ENCODE measurements at regions not wholly inside any gene's neighbourhood (a gene's known extent, or its start where the extent isn't known, plus 50 kb on each side); places are given as distances from the start of the nearest gene placed in this dataset.
"Not testable (repeated sequence)": the region's sequence is repeated elsewhere in the genome, so short reads cannot be mapped to it uniquely, and the experiment has no call there.

DNA sequence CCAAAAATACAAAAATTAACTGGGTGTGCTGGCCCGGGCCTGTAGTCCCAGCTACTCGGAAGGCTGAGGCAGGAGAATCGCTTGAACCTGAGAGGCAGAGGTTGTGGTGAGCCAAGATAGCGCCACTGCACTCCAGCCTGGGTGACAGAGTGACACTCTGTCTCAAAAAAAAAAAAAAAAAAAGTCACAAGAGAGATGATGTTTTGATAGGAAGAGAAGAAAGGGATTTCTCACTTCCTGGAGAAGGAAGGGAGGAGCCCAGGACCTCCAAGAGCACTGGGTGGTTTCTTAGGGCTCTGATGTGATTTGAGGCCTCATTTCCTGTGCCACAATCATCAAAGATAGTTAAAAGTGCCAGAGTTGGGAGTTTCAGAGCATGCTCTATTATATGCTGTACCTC, 1048.3 kb downstream of the BCL11B start:
- TF ChIP-seq, protein P1, sequence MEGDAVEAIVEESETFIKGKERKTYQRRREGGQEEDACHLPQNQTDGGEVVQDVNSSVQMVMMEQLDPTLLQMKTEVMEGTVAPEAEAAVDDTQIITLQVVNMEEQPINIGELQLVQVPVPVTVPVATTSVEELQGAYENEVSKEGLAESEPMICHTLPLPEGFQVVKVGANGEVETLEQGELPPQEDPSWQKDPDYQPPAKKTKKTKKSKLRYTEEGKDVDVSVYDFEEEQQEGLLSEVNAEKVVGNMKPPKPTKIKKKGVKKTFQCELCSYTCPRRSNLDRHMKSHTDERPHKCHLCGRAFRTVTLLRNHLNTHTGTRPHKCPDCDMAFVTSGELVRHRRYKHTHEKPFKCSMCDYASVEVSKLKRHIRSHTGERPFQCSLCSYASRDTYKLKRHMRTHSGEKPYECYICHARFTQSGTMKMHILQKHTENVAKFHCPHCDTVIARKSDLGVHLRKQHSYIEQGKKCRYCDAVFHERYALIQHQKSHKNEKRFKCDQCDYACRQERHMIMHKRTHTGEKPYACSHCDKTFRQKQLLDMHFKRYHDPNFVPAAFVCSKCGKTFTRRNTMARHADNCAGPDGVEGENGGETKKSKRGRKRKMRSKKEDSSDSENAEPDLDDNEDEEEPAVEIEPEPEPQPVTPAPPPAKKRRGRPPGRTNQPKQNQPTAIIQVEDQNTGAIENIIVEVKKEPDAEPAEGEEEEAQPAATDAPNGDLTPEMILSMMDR (IDR thresholded peaks at IDR 0.05; ENCODE audit: poor library complexity): not testable (repeated sequence)
- not testable (repeated sequence) for TF ChIP-seq EZH2 (IDR thresholded peaks at IDR 0.05; ENCODE audit: borderline replicate concordance)
